IPS-15b (cell line): ENCODE measurements at regions not wholly inside any gene's neighbourhood (a gene's known extent, or its start where the extent isn't known, plus 50 kb on each side); places are given as distances from the start of the nearest gene placed in this dataset.

Experiments used
- H3K27me3 ChIP-seq: one replicate; pipeline ENCODE4 v1.6.1; 2013; ENCODE audit warnings: low read length; ENCODE audit not compliant: control insufficient read depth, insufficient read depth
- H3K36me3 ChIP-seq: one replicate; pipeline ENCODE4 v1.6.1; 2013; ENCODE audit warnings: low read length; ENCODE audit not compliant: control insufficient read depth, insufficient read depth
- H3K4me1 ChIP-seq: one replicate; pipeline ENCODE4 v1.6.1; 2013; ENCODE audit warnings: mild to moderate bottlenecking, low read length; ENCODE audit not compliant: control insufficient read depth, insufficient read depth
- H3K4me3 ChIP-seq: one replicate; pipeline ENCODE4 v1.5.1; 2013; ENCODE audit warnings: low read depth, low read length
- H3K9ac ChIP-seq: one replicate; pipeline ENCODE4 v1.6.1; 2013; ENCODE audit warnings: low read depth, mild to moderate bottlenecking, low read length
- H3K9me3 ChIP-seq: one replicate; pipeline ENCODE4 v1.6.1; 2013; ENCODE audit warnings: mild to moderate bottlenecking, low read length; ENCODE audit not compliant: control insufficient read depth, insufficient read depth

DNA sequence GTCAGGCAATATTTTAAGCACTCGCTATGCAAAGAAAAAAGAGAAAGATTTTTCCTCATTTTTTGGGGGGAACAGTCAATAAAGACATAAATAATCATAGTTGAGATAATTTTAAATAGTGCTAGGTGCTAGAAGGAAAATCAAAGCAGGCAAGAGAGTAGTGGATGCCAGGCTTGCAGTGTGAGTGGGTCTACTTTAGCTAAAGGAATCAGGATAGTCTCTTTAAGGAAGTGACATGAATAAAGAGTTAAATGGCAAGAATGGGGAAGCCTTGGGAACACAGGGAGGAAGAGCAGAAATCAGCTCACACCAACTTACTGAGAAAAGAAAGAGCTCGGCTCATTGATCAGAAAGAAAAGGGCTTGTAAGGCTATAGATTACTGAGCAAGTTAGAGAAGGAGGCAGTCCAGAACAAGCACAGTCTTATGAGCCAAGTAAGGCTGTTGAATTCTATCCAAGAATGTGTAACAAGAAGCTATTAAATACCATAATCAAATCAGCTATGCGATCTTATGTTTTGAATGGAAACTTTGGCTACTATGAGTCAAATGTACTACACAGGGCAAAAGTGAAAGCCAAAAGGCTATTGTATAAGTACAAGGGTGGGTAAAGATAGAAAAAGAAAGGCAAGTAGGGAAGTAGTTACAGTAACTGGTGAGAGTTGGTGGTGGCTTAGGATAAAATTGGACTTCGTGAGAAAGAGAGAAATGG is 833.8 kb upstream of the PIK3C3 start:
- Histone ChIP-seq H3K36me3 (no peaks in the 10 kb centered on the region), H3K4me3 (no peak overlapping the region), H3K9ac (no peak overlapping the region), H3K9me3 (no peaks in the 10 kb centered on the region), H3K4me1 (no peaks in the 10 kb centered on the region), H3K27me3 (no peaks in the 10 kb centered on the region)

DNA sequence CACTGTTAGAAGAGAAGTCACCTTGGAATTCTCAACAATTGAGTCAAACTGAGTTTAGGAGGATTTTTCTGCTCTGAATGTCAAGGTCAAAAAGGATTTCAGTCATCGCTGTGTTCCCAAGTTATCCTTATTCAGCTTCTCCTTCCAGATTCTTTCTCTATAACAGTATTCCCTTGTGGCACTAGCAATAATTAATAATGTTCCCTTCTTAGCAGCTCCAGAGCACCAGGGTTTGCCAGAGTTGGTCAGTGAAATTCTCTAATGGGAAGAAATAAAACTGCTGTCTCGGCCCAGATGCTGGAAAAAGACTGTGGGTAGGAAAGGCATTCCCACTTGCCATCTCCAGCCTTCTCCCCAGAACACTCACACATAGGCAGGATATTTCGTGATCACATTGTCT is 836.0 kb upstream of the PIK3C3 start:
- Histone ChIP-seq H3K4me1 (no peaks in the 10 kb centered on the region), H3K9me3 (no peaks in the 10 kb centered on the region), H3K36me3 (no peaks in the 10 kb centered on the region), H3K9ac (no peak overlapping the region), H3K4me3 (no peak overlapping the region), H3K27me3 (no peaks in the 10 kb centered on the region)

DNA sequence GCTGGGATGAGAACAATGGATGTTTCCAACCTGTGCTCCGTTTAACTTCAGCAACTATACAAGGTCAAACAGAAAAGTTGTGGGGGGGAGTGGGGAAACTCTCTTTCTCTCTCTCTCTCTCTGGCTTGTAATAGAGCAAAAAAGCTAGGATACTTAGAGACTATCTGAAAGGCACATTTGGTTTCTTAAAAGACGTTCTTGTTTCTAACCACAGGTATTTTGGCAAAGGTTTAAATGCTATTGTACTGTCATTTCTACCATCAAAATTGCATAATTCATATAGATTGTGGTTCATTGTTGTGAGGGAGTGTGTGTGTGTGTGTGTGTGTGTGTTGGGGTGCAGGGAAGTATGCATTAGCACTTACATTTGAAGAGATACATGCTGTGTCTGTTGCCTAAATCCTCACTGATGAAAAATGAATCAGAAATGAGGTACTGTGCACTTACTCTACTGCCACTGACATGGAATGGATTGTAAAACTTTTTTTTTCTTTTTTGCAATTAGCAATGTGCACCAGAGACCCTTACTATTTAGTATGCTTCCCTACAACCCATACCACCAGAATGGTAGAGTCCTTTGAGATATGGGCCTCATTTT is 841.0 kb upstream of the PIK3C3 start:
- H3K4me3 ChIP-seq = no peak overlapping the region
- H3K27me3 ChIP-seq = no peaks in the 10 kb centered on the region
- H3K9me3 ChIP-seq = no peaks in the 10 kb centered on the region

DNA sequence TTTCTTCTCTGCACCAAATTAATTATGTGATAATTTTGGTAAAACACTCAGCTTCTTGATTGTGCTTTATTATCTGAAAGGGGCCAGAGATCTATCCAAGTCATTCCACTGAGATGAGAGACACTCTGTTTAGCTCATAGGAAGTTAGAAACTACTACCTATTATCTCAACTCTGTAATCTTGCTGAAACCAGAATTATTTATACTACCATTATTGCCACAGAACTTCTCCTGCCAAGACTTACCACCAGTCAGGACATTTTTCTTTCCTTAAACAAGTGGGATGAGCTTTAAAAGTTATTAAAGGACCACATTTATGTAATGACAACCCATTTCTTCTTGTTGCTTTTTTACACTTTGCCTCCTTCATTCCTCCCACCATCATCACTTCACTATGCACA is 855.6 kb upstream of the PIK3C3 start:
- no peaks in the 10 kb centered on the region for H3K4me1 ChIP-seq
- no peaks in the 10 kb centered on the region for H3K27me3 ChIP-seq
- no peak overlapping the region for H3K4me3 ChIP-seq
- no peaks in the 10 kb centered on the region for H3K9me3 ChIP-seq
- no peaks in the 10 kb centered on the region for H3K36me3 ChIP-seq
- no peak overlapping the region for H3K9ac ChIP-seq

More for the DNA sequence above, 841.0 kb upstream of the PIK3C3 start:
- no peaks in the 10 kb centered on the region for H3K4me1 ChIP-seq
- H3K9ac ChIP-seq = no peak overlapping the region
- no peaks in the 10 kb centered on the region for H3K36me3 ChIP-seq

DNA sequence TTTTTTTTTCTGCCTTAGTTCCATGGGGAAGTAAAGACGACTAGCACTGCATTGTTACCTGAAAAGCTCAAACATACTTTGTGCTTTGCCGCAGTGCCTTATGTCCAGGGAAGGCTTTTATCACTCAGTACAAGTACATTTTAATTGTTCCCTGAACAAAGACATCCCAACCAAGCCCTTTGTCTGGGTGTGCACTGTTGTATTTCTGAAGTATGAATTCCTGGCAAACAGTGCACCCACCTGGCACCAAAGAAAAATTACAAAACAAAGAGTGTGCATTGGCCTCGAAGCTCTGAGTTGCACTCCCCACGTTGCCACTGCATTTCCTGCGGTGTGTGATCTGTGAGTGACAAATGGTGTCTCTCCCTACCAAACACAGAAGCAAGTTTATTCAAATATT is 858.5 kb upstream of the PIK3C3 start:
- Histone ChIP-seq H3K4me3 (no peak overlapping the region), H3K27me3 (no peaks in the 10 kb centered on the region), H3K36me3 (no peaks in the 10 kb centered on the region), H3K9me3 (no peaks in the 10 kb centered on the region), H3K4me1 (no peaks in the 10 kb centered on the region), H3K9ac (no peak overlapping the region)

DNA sequence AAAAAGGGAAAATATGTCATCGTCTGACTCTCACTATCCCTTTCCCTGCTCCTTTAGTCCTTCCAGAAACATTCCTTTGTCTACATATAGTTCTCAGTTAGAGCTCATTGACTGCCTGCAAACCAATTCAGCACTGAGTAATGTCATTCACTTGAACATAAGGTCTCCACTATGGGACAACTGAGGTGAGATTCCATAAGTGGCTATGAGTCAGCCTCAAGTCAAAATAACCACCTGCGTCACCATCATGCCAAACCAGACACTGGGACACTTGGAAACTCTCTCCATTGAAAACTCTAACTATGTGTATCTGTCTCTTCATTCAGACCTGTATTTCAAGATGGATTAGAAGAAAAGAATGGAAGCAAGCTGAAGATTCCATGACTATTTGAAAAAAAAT is 878.0 kb upstream of the PIK3C3 start:
- no peak overlapping the region for H3K9ac ChIP-seq
- H3K4me1 ChIP-seq = no peaks in the 10 kb centered on the region
- no peaks in the 10 kb centered on the region for H3K9me3 ChIP-seq
- H3K4me3 ChIP-seq = no peak overlapping the region
- no peaks in the 10 kb centered on the region for H3K27me3 ChIP-seq
- H3K36me3 ChIP-seq = no peaks in the 10 kb centered on the region

DNA sequence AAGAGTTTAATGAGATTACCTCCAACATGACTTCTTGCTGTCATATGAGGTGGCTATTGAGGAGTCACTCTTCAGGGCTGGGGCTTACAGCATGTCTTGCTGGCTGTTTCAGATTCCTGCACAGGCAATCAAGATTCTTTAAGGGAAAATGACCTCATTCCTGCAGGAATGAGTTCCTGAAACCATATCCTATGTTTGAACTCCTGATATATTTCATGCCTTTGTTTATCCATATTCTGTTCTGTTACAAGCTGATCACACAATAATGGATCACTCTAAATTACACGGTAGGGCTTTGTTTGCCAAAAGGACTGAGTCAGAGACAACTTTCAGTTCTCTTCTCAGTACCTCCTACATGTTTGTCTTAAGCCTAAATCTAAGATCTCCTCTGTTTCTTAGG is 879.8 kb upstream of the PIK3C3 start:
- H3K27me3 ChIP-seq = no peaks in the 10 kb centered on the region
- H3K9ac ChIP-seq = no peak overlapping the region
- H3K9me3 ChIP-seq = no peaks in the 10 kb centered on the region
- no peaks in the 10 kb centered on the region for H3K36me3 ChIP-seq
- H3K4me3 ChIP-seq = no peak overlapping the region
- H3K4me1 ChIP-seq = no peaks in the 10 kb centered on the region

DNA sequence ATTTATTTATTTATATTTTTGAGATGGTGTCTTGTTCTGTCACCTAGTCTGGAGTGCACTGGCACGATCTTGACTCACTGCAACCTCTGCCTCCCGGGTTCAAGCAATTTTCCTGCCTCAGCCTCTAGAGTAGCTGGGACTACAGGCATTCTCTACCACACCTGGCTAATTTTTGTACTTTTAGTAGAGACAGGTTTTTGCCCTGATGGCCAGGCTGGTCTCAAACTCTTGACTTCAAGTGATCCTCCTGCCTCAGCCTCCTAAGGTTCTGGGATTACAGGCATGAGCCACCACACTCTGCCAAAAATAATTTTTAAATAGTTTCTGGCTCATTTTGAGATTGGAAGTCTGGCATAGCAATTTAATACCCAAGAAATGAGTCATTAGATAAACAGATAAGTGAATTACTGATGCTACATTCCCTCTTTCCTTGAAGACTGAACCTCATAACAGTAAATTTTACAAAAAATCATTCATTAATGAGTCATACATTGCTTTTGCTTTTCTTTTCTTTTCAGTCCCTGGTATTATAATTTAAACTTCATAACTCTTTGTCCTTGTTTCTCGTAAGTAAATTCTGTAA is 881.6 kb upstream of the PIK3C3 start:
- Histone ChIP-seq H3K9ac (no peak overlapping the region), H3K9me3 (no peaks in the 10 kb centered on the region), H3K27me3 (no peaks in the 10 kb centered on the region), H3K4me3 (no peak overlapping the region), H3K4me1 (no peaks in the 10 kb centered on the region), H3K36me3 (no peaks in the 10 kb centered on the region)

DNA sequence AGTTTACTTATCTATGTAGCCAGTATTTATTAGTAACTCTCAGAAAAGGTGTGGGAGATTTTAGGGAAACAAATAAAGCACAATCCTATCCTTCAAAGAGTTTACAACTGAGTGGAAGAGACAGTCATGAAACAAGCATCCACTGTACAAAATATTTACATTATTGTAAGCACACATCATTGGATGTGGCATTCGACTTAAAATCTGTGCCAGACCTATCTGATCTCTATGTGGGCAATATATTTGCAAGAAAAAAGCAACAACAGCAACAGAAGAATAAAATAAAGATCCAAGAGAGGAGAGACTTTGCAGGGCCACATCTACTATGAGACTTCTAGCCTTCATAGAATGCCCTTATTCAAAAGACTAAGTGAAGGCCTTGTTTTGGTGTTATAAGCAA is 882.1 kb upstream of the PIK3C3 start:
- H3K9me3 ChIP-seq = no peaks in the 10 kb centered on the region
- no peaks in the 10 kb centered on the region for H3K27me3 ChIP-seq
- no peaks in the 10 kb centered on the region for H3K4me1 ChIP-seq
- H3K36me3 ChIP-seq = no peaks in the 10 kb centered on the region
- H3K9ac ChIP-seq = no peak overlapping the region
- H3K4me3 ChIP-seq = no peak overlapping the region

DNA sequence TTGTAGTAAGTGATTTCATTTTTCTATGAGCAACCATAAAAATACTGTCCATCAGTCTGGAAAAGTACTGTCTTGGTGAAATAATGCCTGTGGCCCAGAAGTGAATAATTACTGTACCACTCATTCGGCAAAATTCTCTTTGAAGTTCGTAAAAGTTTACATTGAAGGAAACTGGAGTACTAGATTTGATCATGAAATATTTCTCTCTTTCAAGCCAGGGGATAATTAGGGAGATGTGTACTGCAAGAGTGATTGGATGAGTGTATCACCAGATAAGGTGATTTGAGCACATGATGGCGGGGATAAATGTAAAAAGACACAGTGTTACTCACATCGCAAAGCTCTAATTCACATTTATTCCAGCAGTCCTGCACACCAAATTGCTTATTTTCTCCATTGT is 883.2 kb upstream of the PIK3C3 start:
- Histone ChIP-seq H3K27me3 (no peaks in the 10 kb centered on the region), H3K4me3 (no peak overlapping the region), H3K36me3 (no peaks in the 10 kb centered on the region), H3K9me3 (no peaks in the 10 kb centered on the region), H3K4me1 (no peaks in the 10 kb centered on the region), H3K9ac (no peak overlapping the region)

DNA sequence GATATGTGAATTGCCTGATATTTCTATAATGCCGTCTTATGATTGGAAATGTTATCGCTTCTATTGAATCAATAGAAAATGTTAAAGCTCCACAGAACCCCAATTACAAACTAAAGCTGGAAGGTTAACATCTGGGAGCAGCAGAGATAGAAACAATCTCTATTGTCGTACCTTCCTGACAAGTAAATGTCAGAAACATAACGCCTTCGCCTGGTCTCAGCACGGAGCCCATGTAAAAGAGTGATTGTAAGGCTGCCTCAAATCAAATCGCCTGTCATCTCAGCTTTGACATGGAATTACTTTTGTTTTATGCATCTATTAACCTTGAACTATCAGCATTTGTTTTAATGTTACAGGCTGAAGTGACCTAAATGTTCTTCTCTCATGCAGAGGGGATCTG is 885.9 kb upstream of the PIK3C3 start:
- H3K9ac ChIP-seq = no peak overlapping the region
- no peaks in the 10 kb centered on the region for H3K4me1 ChIP-seq
- H3K36me3 ChIP-seq = no peaks in the 10 kb centered on the region
- H3K4me3 ChIP-seq = no peak overlapping the region
- H3K9me3 ChIP-seq = no peaks in the 10 kb centered on the region
- H3K27me3 ChIP-seq = no peaks in the 10 kb centered on the region

DNA sequence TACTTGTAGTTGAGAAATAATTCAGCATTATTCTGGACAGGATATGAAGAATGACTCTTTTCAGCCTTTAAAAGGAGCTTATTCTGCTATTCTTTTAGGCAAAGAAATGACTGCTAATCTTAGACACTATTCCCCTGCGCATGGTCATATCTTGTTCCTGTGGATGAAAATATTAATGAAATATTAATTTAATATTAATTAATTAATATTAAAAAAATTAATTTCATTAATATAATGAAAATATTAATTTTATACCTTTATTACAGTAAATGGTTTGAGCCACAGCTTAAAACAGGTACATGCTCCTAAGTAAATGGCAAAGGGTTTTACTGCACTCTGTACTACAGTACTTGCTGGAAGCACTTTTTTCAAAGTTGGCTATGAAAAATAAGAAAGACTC is 890.1 kb upstream of the PIK3C3 start:
- H3K4me3 ChIP-seq = no peak overlapping the region
- H3K9me3 ChIP-seq = no peaks in the 10 kb centered on the region
- H3K9ac ChIP-seq = no peak overlapping the region
- no peaks in the 10 kb centered on the region for H3K27me3 ChIP-seq
- H3K4me1 ChIP-seq = no peaks in the 10 kb centered on the region
- no peaks in the 10 kb centered on the region for H3K36me3 ChIP-seq
